ENCODE measurements at regions not wholly inside any gene's neighbourhood (a gene's known extent, or its start where the extent isn't known, plus 50 kb on each side); places are given as distances from the start of the nearest gene placed in this dataset.

GRCh38 chrY:19319135-19319534 is 425.4 kb downstream of the KDM5D start:
- no peak for TF ChIP-seq CTCF (IDR thresholded peaks at IDR 0.05)
- no peak for TF ChIP-seq POLR2A (IDR thresholded peaks at IDR 0.05)
